Right forelimb (tissue), 1 donor: ENCODE measurements at regions not wholly inside any gene's neighbourhood (a gene's known extent, or its start where the extent isn't known, plus 50 kb on each side); places are given as distances from the start of the nearest gene placed in this dataset.
"Not testable (repeated sequence)": the region's sequence is repeated elsewhere in the genome, so short reads cannot be mapped to it uniquely, and the experiment has no call there.

Experiments used
- DNase-seq: peaks from one replicate; pipeline ENCODE4 v3.0.0-alpha.2; 2018

DNA sequence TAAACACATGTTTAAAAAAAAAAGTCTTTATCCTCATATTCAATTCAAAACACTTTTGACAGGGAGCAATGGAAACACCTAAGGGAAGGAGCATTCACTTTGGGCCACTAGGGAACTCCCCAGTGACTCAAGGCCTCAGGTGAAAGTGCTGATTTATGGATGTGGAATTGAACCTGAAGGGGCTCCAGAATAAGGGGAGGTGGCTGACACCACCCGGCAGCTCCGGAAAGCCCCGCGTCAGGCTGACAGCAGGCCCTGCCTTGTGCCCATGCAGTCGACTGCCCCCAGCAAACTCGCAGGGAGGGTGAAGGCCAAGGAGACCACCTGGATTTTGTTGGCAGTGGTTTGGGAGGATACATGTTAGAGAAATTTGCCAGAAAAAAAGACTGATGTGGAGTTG lies 275.3 kb upstream of the NCKAP5 start:
- DNase-seq = no peak

DNA sequence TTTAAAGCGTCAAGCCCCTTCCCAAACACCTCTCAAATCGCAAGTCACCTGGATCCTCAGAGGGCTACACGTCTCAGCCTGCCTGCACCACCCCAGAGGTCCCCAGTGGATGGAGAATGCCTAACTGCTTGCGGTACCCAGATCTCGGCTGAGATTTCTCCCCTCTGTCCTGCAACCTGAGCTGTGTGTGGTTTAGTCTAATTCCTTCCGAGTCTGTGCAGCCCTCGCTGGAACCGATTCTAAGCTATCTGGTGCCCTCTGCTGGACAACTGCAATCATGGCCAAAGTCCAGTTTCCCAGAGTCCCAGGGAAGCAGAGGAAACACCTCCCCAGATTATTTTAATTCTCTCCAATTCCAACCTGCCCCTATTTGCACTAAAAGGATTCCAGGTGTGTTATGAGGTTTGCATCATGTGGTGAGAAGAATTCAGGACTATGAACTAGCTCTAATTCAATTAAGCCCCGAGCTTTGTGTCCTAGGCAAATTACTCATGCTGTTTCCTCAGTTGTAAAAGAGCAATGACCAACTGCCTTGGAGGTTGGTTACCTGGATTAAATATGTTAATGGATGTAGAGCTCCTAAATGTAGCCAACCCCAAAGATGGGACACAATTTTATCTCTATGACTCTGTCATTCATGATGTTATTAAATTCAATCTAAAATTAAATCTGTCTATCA lies 276.1 kb upstream of the NCKAP5 start:
- DNase-seq = peak; percentile 80

DNA sequence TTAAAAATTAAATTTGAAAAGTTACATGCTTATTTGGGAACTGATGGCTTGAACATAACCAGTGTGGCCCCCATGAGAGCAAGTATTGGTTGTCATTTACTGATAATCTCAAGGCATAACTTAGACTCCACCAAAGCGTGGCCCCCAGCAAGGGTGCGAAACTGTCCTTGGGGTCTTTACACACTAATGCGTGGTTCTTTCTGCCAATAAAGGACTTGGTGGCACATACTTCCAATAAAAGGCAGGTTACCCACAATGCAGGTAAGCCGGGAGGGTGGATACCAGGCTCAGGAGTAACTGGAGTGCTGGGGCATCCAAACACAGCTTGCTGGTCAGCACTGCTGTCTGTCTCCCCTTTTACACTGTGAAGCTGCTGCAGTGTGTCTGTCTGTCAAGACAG lies 278.2 kb upstream of the NCKAP5 start:
- DNase-seq = no peak

DNA sequence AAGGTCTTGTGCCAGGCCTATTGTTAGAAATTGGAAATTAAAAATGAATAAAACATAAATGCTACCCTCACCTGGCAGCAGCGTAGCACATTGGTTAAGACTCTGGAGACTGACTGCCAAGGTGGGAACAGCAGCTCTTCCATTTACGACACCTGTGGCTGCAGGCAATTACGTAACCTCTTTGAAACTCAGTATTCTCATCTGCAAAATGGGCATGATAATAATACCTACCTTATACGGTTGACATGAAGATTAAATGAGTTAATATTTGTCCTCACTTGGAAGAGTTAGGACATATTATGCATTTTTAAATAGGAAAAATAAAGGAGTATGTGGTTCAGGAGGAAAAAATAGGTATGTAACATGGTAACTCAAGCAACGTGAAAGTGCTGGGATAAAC lies 279.3 kb upstream of the NCKAP5 start:
- DNase-seq = no peak

DNA sequence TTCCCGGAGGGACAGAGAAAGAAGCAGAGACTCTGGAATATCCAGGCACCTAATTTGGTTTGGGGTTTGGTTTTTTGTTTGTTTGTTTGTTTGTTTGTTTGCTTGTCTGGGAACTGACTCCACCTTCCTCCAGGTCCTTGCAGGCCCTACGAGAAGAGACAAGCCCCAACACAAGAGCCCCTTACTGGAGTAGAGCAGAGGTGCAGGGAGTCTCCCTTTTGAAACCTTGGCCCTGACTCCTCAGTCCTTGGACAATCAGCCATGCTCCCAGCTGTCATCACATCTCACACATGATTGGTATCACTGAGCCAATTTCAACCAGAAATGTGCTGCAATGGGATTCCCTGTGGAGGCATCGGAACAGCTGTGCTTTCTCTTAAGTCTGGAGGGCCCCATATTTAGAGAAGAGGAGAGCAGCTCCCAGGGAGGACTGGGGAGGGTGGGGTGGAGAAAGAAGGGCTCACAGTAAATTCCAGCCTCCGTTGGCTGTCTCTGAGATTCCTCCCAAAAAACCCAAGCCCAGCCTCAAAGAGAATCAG lies 279.9 kb upstream of the NCKAP5 start:
- DNase-seq = no peak

DNA sequence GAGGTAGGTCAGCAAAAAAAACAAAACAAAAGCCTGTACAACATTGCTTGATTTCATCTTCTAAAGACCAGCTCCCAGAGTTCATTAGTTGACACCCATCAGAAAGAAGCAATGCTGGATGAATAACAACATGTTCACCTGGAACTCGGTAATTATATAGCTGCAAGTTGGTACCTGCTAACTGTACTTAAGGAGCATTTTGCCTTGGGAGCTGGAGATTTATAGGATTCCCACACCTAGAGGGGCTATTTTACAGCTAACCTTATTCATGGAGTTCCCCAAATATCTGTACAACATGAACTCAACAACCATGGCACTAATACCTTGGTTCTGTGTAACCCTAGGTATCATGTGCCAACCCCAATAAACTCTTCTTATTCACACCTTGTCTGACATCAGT lies 281.1 kb upstream of the NCKAP5 start:
- no peak for DNase-seq

DNA sequence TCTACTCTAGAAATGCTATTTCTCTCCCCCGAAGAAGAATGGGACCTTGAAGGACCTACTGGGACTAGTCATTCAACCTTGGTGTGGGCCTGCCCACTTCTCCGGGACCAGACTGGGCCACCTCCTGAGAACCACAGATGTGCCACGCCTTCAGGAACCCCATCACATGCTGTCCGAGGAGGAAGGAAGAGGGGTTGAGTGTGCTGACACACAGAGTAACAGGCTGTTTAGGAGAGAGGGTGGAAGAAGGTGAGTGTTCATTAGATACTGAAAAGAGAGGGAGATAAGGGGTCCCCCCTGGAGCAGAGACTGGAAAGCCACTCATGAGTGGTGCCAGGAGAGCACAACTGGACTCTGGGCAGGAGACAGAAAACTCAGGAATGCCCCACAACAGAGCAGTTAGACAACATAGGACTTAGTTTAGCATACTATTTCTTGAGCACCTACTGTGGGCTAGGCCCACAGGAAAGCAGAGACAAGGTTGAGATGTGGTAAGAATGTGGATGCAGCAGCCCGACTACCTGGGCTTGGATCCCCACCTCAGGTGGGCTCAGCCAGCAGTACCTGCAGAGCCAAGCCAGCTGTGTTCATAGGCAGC lies 286.4 kb upstream of the NCKAP5 start:
- DNase-seq = no peak

DNA sequence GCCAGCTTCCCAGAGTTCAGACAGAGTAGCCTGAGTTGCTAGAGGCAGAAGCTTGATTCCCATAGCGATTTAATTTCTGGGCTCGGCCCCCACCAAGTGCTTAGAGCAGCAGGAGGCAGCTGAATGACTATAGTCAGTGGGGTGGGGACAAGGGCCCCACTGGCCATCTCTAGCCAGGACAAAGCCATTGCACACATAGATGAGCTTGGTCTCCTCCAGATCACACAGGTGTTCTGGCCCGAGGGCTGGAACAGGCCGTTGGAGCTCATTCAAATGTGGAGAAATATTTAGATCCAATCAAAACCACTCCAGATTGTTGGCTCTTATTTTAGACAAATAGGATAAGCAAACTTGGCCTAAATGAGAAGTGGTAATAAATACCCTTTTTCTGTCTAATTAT lies 287.3 kb upstream of the NCKAP5 start:
- no peak for DNase-seq

DNA sequence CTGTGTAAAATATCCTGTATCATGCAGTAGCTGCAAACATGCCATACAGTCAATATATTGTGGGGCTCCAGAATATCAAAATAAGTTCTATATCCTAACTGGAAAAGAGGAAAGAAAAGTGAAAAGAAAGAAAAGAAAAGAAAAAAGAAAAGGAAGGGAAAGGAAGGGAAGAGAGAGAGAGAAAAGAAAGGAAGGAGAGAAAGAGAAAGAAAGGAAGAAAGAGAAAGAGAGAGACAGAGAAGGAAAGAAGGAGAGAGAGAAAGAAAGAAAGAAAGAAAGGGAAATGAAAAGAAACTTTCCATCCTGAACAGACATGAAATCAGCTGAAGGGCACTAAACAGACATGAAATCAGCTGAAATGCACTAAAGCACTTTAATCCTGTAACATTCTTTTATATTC lies 288.4 kb upstream of the NCKAP5 start:
- no peak for DNase-seq

DNA sequence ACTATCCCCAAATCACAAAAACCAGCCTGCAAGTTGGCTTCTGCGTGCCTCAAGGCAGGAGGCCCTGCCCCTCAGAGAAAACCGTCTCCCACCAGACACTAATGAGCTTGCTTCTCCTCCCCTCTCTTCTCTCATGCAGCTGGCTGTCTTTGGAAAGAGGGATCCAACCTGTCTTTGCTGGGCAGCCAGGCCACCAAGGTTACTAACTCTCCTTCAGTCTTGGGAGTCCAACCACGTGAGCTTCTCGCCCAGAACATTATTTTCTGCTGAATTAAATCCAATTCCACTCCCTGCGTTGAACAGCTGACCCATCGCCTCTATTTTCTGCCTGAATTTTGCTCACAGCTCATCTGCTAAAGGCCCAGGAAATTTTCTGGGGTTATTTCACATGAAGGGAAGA lies 291.3 kb upstream of the NCKAP5 start:
- DNase-seq = no peak

DNA sequence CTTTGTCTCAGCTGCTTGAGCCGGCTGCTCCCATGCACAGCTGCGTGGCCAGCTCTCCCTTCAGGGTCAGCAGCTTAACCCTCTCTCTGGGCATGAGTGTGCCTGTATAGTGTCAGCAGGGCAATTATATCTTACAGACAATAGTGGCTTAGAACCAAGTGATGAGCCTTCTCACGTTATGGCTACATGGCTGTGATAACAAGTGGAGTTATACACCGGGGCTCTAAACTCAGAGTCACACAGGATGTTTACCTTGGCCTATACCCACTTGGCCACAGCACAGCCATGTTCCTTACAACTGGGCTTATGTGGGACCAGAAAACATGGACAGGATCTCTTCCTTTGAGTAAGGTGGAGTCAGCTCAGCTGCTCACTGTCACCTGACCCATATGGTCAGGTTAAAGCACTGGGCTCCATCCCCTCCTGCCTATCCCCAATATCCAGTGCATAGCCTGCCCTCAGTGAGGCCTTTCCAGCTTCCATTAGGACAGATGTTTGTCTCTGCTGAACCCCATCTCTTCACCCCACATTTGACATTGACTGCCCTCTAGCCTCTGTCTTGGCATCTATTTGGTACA lies 294.2 kb upstream of the NCKAP5 start:
- no peak for DNase-seq

DNA sequence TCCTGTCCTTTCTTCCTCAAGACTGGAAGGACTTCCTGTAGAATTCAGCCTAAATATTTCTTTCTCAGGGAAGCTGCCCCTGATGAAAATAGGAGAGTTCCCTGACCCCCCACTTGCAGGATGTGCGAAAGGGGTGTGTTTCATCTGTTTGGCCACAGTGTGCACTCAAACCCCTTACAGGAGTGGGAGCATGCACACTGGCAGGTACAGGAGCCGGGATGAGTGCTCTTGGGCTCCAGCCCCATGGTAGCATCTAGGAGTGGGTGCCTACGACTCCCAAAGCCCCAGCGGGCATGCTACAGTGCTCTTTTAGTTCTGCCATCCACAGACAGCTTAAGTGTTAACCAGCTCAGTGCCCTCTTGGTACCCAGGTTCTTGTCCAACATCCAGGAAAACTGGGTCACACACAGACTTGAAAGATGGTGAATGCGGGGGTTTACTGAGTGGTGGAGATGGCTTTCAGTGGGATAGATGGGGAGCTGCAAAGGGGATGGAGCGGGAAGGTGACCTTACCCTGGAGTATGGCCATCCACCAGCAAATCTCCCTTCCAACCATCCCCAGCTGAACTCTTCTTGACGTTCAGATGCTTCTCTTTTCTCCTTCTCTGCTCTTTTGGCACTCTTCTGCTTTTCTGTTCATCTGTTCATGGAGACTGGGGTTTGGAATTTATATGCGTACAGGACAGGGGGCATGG lies 295.0 kb upstream of the NCKAP5 start:
- no peak for DNase-seq

DNA sequence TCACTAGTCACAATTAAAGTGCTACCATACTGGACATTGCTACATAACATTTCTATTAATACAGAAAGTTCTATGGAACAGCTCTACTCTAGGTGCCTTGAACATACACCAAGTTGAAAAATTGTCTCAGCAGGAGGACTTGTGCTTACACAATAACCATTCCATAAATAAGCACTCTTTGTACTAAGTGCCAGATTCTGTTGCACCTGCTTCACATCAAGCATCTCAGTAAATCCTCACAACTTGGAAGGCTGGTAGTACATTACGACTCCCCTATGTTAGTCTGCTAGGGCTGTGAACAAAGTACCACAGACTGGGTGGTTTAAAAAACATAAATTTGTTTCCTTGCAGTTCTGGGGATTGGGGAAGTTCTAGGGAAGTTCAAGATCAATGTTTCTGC lies 296.9 kb upstream of the NCKAP5 start:
- DNase-seq = no peak

DNA sequence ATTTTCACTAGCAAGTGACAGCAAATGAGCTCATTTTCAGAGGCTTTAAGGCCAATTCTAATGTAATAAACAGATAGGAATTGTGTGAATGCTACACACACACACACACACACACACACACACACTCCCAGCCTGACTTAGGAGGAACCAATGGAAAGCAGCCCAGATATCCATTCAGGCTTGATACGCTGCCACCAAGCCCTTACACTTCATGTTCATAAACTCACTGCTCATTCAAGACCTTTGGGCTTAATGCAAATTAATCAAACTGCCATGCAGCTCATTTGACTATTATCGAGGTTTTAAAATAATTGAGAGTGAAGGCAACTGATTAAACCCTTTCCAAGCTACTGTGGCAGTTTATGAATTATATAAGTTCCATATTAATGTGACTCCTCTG lies 298.9 kb upstream of the NCKAP5 start:
- DNase-seq = no peak

DNA sequence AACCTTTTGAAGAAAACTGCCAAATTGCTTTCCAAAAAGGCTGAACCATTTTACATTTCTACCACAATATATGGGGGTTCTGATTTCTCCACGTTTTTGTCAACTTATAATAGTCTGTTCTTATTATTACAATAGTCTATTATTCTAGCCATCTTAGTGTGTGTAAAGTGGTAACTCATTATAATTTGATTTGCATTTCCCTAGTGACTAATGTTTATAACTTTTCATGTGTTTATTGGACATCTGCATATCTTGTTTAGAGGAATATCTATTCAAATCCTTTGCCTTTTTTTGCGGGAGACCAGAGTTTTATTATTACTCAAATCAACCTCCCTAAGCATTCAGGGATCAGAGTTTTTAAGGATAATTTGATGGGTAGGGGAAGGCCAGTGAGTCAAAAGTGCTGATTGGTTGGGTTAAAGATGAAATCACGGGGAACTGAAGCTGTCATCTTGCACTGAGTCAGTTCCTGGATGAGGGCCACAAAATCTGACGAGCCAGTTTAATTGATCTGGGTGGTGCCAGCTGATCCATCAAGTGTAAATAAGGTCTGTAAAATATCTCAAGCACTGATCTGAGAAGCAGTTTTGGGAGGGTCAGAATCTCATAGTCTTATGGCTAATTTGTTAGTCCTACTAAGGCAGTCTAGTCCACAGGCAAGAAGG lies 303.4 kb upstream of the NCKAP5 start:
- no peak for DNase-seq

DNA sequence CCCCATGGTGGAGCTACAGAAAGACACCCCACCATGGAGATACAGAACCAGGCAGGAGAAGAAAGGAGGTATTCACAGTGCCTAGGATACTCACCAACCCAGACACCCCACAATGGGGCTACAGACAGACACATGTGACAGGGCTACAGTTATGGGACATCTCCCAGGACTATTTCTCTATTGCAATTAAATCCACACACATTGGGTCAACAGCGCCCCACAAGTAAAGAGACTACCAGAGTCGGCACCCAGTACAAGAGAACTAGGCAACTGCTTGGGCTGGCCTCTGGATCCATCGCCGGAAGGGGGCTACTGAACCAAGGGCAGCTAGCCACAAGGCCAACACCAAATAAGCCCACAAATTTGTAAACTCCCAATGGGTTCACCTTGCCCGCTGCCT lies 310.1 kb upstream of the NCKAP5 start:
- DNase-seq = no peak

DNA sequence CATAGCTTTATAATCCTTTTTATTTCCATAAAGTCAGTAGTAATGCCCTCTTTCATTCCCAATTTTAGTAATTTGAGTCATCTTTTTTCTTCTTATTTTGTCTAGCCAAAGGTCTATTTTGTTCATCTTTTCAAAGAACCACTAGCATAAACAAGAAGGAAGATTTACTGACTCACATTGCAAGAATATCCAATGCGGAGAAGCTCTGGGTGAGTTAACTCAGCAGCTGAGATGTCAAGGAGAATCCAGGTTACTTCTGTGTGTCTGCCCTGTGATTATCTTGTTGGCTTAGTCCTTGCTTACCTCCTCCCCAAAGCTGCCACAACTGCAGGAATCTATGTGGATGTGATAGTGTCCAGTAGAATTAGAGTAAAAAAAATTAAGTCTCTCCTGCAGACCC lies 311.4 kb upstream of the NCKAP5 start:
- no peak for DNase-seq

DNA sequence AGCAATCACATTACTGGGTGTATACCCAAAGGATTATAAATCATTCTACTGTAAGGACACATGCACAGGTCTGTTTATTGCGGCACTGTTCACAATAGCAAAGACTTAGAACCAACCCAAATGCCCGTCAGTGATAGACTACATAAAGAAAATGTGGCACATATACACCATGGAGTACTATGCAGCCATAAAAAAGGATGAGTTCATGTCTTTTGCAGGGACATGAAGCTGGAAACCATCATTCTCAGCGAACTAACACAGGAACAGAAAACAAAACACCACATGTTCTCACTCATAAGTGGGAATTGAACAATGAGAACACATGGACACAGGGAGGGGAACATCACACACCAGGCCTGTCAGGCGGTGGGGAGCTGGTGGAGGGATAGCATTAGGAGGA lies 313.9 kb upstream of the NCKAP5 start:
- DNase-seq = not testable (repeated sequence)

DNA sequence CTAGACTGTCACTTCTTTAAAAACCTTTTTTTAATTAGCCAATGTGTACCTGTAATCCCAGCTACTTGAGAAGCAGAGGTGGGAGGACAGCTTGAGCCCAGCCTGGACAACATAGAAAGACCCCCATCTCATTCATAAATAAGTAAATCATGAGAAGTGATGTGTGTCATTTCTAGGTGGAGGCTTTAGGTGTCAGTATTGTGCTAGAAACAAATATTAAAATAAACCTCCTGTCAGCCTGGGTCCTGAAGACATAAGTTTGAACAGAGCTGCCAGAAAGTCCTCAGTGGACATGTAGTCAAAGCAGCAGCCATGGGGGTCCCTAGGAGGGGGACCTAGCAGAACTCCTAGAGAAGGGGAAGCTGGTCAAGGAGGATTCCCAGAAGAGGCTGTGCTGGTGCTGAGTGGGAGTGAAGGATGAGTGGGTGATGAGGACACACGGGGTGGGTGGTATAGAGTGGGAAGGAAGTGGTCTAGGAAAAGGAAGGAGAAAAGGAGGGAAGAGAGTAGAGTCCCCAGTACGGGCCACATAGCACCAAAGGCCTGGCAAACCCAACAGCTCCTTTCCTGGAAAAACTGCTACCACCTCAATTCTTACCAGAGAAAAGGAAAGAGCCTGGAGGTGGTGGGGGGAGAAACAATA lies 316.6 kb upstream of the NCKAP5 start:
- DNase-seq = no peak

DNA sequence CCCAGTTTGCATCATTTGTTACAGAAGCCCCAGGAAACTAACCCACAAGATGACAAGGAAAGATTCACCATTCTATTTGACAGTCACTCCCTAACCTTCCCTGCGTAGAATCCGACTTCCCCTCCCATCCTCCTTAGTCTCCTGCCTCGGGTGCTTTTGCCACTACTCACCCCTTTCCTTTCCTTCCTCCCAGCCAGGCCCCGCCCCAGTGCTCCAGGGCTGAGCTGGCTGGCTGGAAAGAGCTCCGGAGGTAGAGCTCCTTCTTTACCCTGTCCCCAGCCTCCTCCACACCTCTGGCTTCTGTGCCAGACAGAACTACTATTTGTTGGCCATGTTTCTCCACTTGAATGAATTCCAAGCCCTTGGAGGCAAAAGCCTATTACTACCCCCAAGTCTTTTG lies 317.6 kb upstream of the NCKAP5 start:
- DNase-seq = no peak

DNA sequence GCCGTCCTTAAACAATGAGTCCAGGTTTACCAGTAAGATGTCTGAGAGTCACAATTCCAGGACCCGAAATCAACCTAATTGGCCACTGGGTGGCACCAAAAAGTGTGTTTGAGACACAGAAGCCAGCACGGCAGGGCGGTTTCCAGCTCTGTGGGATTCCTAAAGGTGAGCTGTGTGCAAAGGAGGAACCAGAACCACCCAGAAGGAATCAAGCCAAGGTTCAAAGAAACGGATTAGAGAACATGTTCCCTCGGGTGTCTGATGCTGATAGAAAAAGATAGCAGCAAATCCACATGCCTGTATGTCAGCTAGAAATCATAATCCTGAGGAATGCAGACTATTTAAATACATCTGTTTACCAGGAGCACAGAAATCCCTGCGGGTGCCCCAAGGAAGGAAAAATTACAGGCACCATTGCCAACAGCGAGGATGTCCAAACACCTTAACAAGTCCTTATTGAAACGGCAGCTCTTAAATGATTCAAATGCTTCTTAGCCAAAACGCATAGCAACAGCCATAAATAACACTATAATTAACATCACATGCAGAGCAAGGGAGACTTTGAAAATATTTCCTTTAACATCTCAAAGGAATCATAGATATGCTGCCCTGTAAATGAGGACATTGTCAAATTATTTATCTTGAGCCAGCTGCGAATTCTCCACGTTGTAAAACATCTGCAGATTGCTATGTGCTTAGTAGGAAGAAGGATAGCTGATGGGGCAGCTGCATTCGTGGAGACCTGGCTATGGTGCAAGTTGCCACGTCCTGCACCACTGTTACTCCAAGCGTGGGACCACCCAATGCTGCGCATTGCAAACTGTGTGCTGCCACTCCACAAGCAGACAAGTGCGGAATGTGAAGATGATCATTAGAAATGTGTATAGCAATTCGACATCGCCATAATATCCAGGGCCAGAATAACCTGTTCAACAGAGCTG lies 318.7 kb upstream of the NCKAP5 start:
- peak; percentile 79 for DNase-seq

DNA sequence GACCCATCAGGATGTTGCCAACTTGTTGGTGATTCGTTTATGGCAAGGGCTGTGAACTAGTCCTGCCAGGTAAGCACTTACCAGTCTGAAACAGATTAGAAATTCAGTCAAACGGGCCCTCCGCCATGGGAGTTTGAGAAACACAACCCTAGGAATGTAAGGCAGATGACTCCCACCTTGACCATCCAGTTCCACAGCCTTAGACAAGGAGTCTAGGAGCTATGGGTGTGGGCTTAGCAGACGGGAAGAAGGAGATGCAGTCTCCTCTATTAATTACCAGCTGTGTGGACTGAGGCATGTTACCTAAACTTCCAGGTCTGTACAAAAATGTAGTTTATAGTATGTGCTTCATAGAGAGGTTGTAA lies 319.4 kb upstream of the NCKAP5 start:
- no peak for DNase-seq
